ENCODE measurements at regions not wholly inside any gene's neighbourhood (a gene's known extent, or its start where the extent isn't known, plus 50 kb on each side); places are given as distances from the start of the nearest gene placed in this dataset.

DNA sequence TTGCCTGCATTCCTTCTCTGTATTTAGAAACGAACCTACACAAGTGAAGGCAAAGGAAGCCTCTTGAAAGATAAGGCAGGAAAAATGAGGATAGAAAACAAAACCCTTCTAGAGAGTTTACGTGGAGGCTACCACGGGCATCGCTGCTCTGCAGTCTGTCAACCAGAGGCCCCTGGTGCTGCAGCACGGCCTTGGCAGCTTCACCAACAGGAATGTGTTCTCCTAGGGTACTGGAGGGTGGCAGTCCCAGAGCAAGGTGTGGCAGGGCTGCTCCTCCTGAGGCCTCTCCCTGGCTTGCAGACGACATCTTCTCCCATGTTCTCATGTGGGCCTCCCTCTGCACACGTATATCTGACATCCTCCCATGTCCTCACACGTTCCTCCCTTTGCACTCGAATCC lies 57.6 kb upstream of the SAMD11 start:
- TF ChIP-seq, protein P1, sequence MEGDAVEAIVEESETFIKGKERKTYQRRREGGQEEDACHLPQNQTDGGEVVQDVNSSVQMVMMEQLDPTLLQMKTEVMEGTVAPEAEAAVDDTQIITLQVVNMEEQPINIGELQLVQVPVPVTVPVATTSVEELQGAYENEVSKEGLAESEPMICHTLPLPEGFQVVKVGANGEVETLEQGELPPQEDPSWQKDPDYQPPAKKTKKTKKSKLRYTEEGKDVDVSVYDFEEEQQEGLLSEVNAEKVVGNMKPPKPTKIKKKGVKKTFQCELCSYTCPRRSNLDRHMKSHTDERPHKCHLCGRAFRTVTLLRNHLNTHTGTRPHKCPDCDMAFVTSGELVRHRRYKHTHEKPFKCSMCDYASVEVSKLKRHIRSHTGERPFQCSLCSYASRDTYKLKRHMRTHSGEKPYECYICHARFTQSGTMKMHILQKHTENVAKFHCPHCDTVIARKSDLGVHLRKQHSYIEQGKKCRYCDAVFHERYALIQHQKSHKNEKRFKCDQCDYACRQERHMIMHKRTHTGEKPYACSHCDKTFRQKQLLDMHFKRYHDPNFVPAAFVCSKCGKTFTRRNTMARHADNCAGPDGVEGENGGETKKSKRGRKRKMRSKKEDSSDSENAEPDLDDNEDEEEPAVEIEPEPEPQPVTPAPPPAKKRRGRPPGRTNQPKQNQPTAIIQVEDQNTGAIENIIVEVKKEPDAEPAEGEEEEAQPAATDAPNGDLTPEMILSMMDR (IDR thresholded peaks at IDR 0.05): no peak
- TF ChIP-seq POLR2A (IDR thresholded peaks at IDR 0.05): no peak

Data from esophagus squamous epithelium (tissue), 4 donors.